K562 (cell line): ENCODE measurements at regions not wholly inside any gene's neighbourhood (a gene's known extent, or its start where the extent isn't known, plus 50 kb on each side); places are given as distances from the start of the nearest gene placed in this dataset.

Experiments used
- ATAC-seq: fragments of 200-7000 bp; cut with Tn5 transposase; 3 replicates; pipeline ENCODE4 v1.9.1; 2020; ENCODE audit warnings: moderate library complexity
- BruUV-seq: library from RNA; stranded (reverse); fragments of 400-500 nt; replicated peaks from 2 replicates; lab custom pipeline; 2021; lab: Mats Ljungman, UMichigan
- CTCF ChIA-PET: fragments of 300-600 bp; formaldehyde crosslinking; extraction: SDS; loops from one replicate; lab custom pipeline; 2021; ENCODE audit warnings: low intra/inter-chr PET ratio; lab: Yijun Ruan, JAX
- POLR2A ChIA-PET: fragments of 300-600, 350-650 bp; sonication (Branson Sonifier 250); formaldehyde crosslinking; extraction: SDS; loops from one replicate; lab custom pipeline; 2021; ENCODE audit warnings: antibody characterized with exemption, inconsistent platforms; lab: Yijun Ruan, JAX
- DNase-seq, 4 experiments: peaks; one replicate each; pipeline versions ENCODE4 v3.0.0 to v3.0.0-alpha.2; 2011 to 2018; ENCODE audit warnings: low spot score in 3 of 4, mixed read lengths in 3 of 4; ENCODE audit errors: extremely low read depth in 1 of 4
- FAIRE-seq: peaks from 2 replicates; lab custom pipeline; 2011; peaks lifted over from hg19 to GRCh38; lab: Jason Lieb, UNC
- H2AFZ ChIP-seq: 2 replicates; pipeline ENCODE4 v1.6.0; 2011; ENCODE audit warnings: low read depth, low read length, control low read depth, inconsistent platforms
- H3K27ac ChIP-seq: fragments of 200-600 bp; 3 replicates; pipeline ENCODE4 v1.8.0; 2011; ENCODE audit warnings: low read depth, mild to moderate bottlenecking, control low read depth, inconsistent platforms, low read length, moderate library complexity, mixed read lengths; ENCODE audit errors: extremely low read depth
- H3K27me3 ChIP-seq, 2 experiments: fragments of 300-600 bp in 1 of 2; 2 replicates in 1 of 2; 3 replicates in 1 of 2; pipeline versions ENCODE4 v1.6.0 to v1.8.0; 2011; ENCODE audit warnings: inconsistent platforms in 2 of 2, low read length in 2 of 2, mild to moderate bottlenecking in 1 of 2, mixed read lengths in 1 of 2, moderate library complexity in 1 of 2; ENCODE audit not compliant: control insufficient read depth in 2 of 2, insufficient read depth in 2 of 2
- H3K36me3 ChIP-seq: fragments of 300-600 bp; 3 replicates; pipeline ENCODE4 v1.8.0; 2011; ENCODE audit warnings: mild to moderate bottlenecking, low read length, inconsistent platforms; ENCODE audit not compliant: control insufficient read depth, insufficient read depth
- H3K4me1 ChIP-seq, 2 experiments: fragments of 200-600 bp in 1 of 2; replicated peaks in 1 of 2; 2 replicates in 1 of 2; 3 replicates in 1 of 2; pipeline versions ENCODE4 v1.5.1 to v1.8.0; 2011; ENCODE audit warnings: inconsistent platforms in 2 of 2, low read length in 2 of 2, mild to moderate bottlenecking in 1 of 2, mixed read lengths in 1 of 2, moderate library complexity in 1 of 2; ENCODE audit not compliant: control insufficient read depth in 2 of 2, insufficient read depth in 2 of 2
- H3K4me2 ChIP-seq: 2 replicates; pipeline ENCODE4 v1.6.1; 2011; ENCODE audit warnings: low read length, control low read depth, inconsistent platforms, mixed read lengths; ENCODE audit not compliant: insufficient read depth
- H3K4me3 ChIP-seq: fragments of 200-600 bp; sonication (generic), shearing (Covaris generic); 2 replicates; pipeline ENCODE4 v1.5.1; 2016; ENCODE audit warnings: control low read depth, inconsistent platforms
- H3K79me2 ChIP-seq: fragments of 200-600 bp; 3 replicates; pipeline ENCODE4 v1.8.0; 2011; ENCODE audit warnings: low read length, inconsistent platforms; ENCODE audit not compliant: control insufficient read depth, insufficient read depth
- H3K9ac ChIP-seq, 2 experiments: 2 replicates each; pipeline versions ENCODE4 v1.6.0 to v1.6.1; 2011; ENCODE audit warnings: low read depth in 2 of 2, low read length in 2 of 2, control low read depth in 1 of 2, inconsistent platforms in 1 of 2, mild to moderate bottlenecking in 1 of 2, mixed read lengths in 1 of 2; ENCODE audit not compliant: insufficient read depth in 1 of 2
- H3K9me1 ChIP-seq: one replicate; pipeline ENCODE4 v1.6.0; 2011; ENCODE audit warnings: inconsistent platforms, mild to moderate bottlenecking, low read length, moderate library complexity; ENCODE audit not compliant: control insufficient read depth, insufficient read depth
- H3K9me3 ChIP-seq: replicated peaks from 2 replicates; pipeline ENCODE4 v1.5.1; 2011; ENCODE audit warnings: low read depth, low read length, inconsistent platforms; ENCODE audit not compliant: control insufficient read depth, insufficient read depth
- H4K20me1 ChIP-seq: replicated peaks from 2 replicates; pipeline ENCODE4 v1.6.1; 2011; ENCODE audit warnings: low read length, inconsistent platforms, mixed read lengths; ENCODE audit not compliant: control insufficient read depth, insufficient read depth
- CTCF ChIP-seq, 3 experiments: IDR thresholded peaks in 2 of 3; conservative IDR thresholded peaks in 1 of 3; 2 replicates each; pipeline ENCODE4 v1.5.1; 2011 to 2012; ENCODE audit warnings: low read length in 3 of 3, mild to moderate bottlenecking in 3 of 3, control low read depth in 2 of 3, improper control_type of control experiment in 1 of 3, inconsistent platforms in 1 of 3, low read depth in 1 of 3, mixed read lengths in 1 of 3, moderate library complexity in 1 of 3; ENCODE audit not compliant: insufficient read depth in 2 of 3
- RAD21 ChIP-seq, 2 experiments: fragments of 250-450 bp in 1 of 2; fragments of 450-650 bp in 1 of 2; sonication (Bioruptor Pico) in 1 of 2; formaldehyde crosslinking in 1 of 2; IDR thresholded peaks in 1 of 2; conservative IDR thresholded peaks in 1 of 2; 2 replicates each; pipeline versions ENCODE4 v1.4.0 to v1.8.0; 2020 to 2022; ENCODE audit warnings: mild to moderate bottlenecking in 2 of 2, moderate library complexity in 1 of 2
- REST ChIP-seq, 2 experiments: fragments of 450-650 bp; formaldehyde crosslinking in 1 of 2; IDR thresholded peaks; 2 replicates each; pipeline versions ENCODE4 v1.4.0 to v1.6.1; 2014 to 2020; ENCODE audit warnings: mild to moderate bottlenecking in 2 of 2, borderline replicate concordance in 1 of 2, low read depth in 1 of 2
- YY1 ChIP-seq, 3 experiments: IDR thresholded peaks; 2 replicates each; pipeline ENCODE4 v1.6.1; 2011; ENCODE audit warnings: low read length in 2 of 3, mild to moderate bottlenecking in 2 of 3, moderate library complexity in 2 of 3, borderline replicate concordance in 1 of 3, control low read depth in 1 of 3, low read depth in 1 of 3; ENCODE audit not compliant: insufficient read depth in 3 of 3, insufficient replicate concordance in 2 of 3, control insufficient read depth in 1 of 3, insufficient read length in 1 of 3; ENCODE audit errors: extremely low read depth in 1 of 3
- ZKSCAN8 ChIP-seq: fragments of 200-800 bp; sonication (Bioruptor generic); IDR thresholded peaks from 2 replicates; pipeline ENCODE4 v1.6.1; 2016; ENCODE audit warnings: missing genetic modification characterization, missing compliant biosample characterization
- WGBS: fragments of 100-300 bp; shearing (Covaris generic); methylation state at CpG from one replicate; pipeline ENCODE4 v1.1.6; 2016; ENCODE audit warnings: low coverage, mixed read lengths; ENCODE audit not compliant: insufficient coverage; ENCODE audit errors: missing lambda C conversion rate; 5-methylcytosine and 5-hydroxymethylcytosine counted together
- in situ Hi-C: fragments of 300-500 bp; cut with MboI; formaldehyde crosslinking; loops from 4 replicates; pipeline ENCODE4 v1.15.0; 2018; ENCODE audit warnings: inconsistent platforms, mixed read lengths
- intact Hi-C: fragments of 100-400 bp; cut with micrococcal nuclease; formaldehyde crosslinking; loops from 2 replicates; pipeline ENCODE4 v1.14.2; 2022

GRCh38 chr2:201558665-201559064 lies 84.6 kb downstream of the TMEM237 start:
- DNase-seq (peak in 2 of 4 experiments; percentile 6 to 13), FAIRE-seq (no peak), ATAC-seq (peak; percentile 94)
- H3K9me1 ChIP-seq: no peaks in the 10 kb centered on the region
- H3K27ac ChIP-seq: no peak overlapping the region
- intact Hi-C loops: loop anchor here (5.0 kb wide), 1 partner anchor 376 kb away; the partner anchor contains the start of gene CASP10
- H2AFZ ChIP-seq: no peak overlapping the region
- H4K20me1 ChIP-seq: no peaks in the 10 kb centered on the region
- BruUV-seq: no TSS peak
- H3K9me3 ChIP-seq: no peaks in the 10 kb centered on the region
- H3K36me3 ChIP-seq: no peaks in the 10 kb centered on the region
- POLR2A ChIA-PET: interaction anchor here (0.7 kb wide), 1 partner anchor 27 kb away, joined by 3 read pairs; no protein-coding TSS in a partner anchor
- no peaks in the 10 kb centered on the region for H3K79me2 ChIP-seq
- H3K4me2 ChIP-seq: no peak overlapping the region
- H3K27me3 ChIP-seq: no peaks in the 10 kb centered on the region
- in situ Hi-C loops: no loop called here
- H3K4me1 ChIP-seq: no peaks in the 10 kb centered on the region
- CTCF ChIA-PET: no interaction called here
- no peak overlapping the region for H3K9ac ChIP-seq
- no peak overlapping the region for H3K4me3 ChIP-seq
- TF ChIP-seq RAD21 (CRISPR knock-in tag; conservative IDR thresholded peaks at IDR 0.05 in 1 of 2, IDR thresholded peaks at IDR 0.05 in 1 of 2): peak in 1 of 2 experiments; percentile 37; a peak in 2 of 4 replicates
- TF ChIP-seq REST (IDR thresholded peaks at IDR 0.05; ENCODE audit: borderline replicate concordance): 0 out of 2 replicates have a peak, but pooled peaks have one; percentile 7
- TF ChIP-seq REST (CRISPR knock-in tag; IDR thresholded peaks at IDR 0.05; ENCODE audit: low read depth): no peak
- peak; percentile 47 to 69 (median 55); a peak in 5 of 6 replicates for TF ChIP-seq CTCF (IDR thresholded peaks at IDR 0.05 in 2 of 3, conservative IDR thresholded peaks at IDR 0.05 in 1 of 3; ENCODE audit: insufficient read depth in 2 of 3, low read depth in 1 of 3, low read length in 3 of 3)
- TF ChIP-seq YY1 (IDR thresholded peaks at IDR 0.05; ENCODE audit: borderline replicate concordance in 1 of 3, control insufficient read depth in 1 of 3, extremely low read depth in 1 of 3, insufficient read depth in 3 of 3, insufficient read length in 1 of 3, insufficient replicate concordance in 2 of 3, low read depth in 1 of 3, low read length in 2 of 3): peak in 1 of 3 experiments; percentile 37
- no peak for TF ChIP-seq ZKSCAN8 (CRISPR knock-in tag)
- WGBS: 69% methylated on average over 2 of the region's 5 CpGs
